SU-DHL-6 (cell line): ENCODE measurements at regions not wholly inside any gene's neighbourhood (a gene's known extent, or its start where the extent isn't known, plus 50 kb on each side); places are given as distances from the start of the nearest gene placed in this dataset.

Experiments used
- EZH2phosphoT487 ChIP-seq: fragments of 200-600 bp; sonication (generic), shearing (Covaris generic); conservative IDR thresholded peaks from 2 replicates; pipeline ENCODE4 v1.6.1; 2018; ENCODE audit warnings: mild to moderate bottlenecking, antibody characterized with exemption, low read length, moderate library complexity, mixed read lengths
- TF ChIP-seq, protein P1 (sequence below): fragments of 200-600 bp; sonication (generic); IDR thresholded peaks from one replicate; pipeline ENCODE4 v1.5.1; 2017; ENCODE audit warnings: antibody characterized with exemption, mild to moderate bottlenecking, low read length, moderate library complexity; ENCODE audit not compliant: insufficient read depth, poor library complexity, severe bottlenecking

DNA sequence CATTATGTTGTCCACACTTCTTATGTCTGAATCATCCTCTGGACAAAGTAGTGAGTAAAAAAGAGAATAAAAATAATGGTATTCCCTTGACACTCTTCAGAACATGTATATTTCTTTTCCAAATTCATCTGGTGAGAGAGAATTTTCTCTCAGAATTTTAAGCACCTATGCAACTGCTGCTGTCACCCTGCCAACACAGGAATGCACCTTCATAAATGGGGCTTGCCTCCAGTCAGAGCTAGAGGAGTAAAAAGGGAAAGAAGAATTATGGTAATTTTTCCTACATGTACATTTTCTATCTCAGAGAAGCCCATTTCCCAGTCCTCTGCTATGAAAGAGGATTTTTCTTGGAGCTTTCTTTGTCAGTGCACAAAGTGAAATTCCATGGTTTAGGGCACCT is 92.2 kb upstream of the ALCAM start:
- TF ChIP-seq, protein P1, sequence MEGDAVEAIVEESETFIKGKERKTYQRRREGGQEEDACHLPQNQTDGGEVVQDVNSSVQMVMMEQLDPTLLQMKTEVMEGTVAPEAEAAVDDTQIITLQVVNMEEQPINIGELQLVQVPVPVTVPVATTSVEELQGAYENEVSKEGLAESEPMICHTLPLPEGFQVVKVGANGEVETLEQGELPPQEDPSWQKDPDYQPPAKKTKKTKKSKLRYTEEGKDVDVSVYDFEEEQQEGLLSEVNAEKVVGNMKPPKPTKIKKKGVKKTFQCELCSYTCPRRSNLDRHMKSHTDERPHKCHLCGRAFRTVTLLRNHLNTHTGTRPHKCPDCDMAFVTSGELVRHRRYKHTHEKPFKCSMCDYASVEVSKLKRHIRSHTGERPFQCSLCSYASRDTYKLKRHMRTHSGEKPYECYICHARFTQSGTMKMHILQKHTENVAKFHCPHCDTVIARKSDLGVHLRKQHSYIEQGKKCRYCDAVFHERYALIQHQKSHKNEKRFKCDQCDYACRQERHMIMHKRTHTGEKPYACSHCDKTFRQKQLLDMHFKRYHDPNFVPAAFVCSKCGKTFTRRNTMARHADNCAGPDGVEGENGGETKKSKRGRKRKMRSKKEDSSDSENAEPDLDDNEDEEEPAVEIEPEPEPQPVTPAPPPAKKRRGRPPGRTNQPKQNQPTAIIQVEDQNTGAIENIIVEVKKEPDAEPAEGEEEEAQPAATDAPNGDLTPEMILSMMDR: no peak
- no peak for TF ChIP-seq EZH2phosphoT487
